HG03520 (cell line): ENCODE measurements at regions not wholly inside any gene's neighbourhood (a gene's known extent, or its start where the extent isn't known, plus 50 kb on each side); places are given as distances from the start of the nearest gene placed in this dataset.
"Not testable (repeated sequence)": the region's sequence is repeated elsewhere in the genome, so short reads cannot be mapped to it uniquely, and the experiment has no call there.

Experiments
- ATAC-seq: cut with Tn5 transposase; IDR thresholded peaks from one replicate; pipeline ENCODE4 v1.9.1; 2021; ENCODE audit warnings: mild to moderate bottlenecking, moderate library complexity; ENCODE audit not compliant: unreplicated experiment

DNA sequence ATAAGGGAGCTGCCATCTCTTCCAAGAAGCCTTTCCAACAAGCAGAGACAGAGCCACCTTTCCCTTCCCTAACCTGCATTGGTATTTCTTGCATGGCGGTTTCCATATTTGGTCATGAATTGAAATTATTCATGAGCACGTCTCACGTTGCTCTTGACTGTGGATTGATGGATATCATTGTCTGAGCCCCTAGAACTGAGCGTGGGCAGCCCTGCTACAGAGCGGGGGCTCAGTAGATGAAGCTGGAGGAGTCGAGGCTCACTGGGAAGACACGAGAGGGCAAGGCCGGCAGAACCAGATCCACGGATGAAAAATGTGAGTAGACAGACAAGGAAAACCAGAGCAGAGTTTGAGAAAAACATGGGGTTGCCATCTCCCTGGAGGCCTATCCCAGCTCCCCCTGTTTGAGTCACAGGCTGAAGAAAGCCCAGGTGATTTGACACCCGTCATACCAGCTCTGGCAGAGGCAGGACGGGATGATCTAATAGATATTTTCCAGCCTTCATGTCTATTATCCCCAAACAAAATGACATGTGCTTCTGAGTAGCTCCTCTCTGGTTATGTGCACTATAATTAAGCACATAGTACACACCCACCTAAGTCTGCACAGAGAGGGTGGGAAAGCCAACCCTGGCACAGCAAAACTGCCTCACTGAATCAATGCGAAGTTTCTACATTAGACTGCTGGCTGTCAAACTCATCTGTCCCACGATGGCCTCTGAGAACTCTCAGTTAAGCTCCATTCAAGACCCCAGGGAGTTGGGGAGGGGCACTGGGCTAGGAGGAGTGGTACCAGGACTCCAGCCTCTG lies 363.5 kb upstream of the KLHL29 start:
- ATAC-seq: no peak

DNA sequence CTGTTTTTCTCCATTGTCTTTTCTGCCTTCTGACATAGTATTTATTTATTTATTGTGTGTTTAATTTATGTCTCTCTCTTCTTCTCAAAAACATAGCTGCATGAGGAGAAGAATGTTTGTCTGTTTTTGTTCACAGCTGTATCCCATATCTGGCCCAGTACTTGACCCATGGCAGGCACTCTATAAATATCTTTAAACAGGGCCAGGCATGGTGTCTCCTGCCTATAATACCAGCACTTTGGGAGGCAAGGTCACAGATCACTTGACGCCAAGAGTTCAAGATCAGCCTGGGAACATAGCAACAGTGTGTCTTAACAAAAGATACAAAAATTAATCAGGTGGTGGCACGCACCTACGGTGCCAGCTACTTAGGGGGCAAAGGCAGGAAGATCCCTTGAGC lies 361.3 kb upstream of the KLHL29 start:
- no peak for ATAC-seq

DNA sequence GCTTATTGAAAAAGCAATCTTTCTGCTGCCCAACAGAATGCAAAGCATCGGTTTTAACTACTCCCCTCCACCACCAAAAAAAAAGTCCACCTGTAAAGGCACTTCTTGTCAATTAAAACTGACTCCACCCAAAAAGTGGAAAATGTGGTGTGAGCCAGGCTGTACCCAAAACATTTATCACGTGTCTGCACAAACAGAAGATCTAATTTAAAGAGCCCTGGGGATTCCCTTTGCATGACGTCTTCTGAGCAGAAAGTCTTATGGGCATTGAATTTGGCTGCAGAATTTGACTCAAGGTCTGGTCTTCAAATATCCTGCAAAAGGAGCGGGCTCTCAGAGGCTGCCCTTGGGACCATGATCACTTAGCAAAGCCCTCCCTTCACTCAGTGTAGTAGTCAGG lies 358.3 kb upstream of the KLHL29 start:
- ATAC-seq: no peak

DNA sequence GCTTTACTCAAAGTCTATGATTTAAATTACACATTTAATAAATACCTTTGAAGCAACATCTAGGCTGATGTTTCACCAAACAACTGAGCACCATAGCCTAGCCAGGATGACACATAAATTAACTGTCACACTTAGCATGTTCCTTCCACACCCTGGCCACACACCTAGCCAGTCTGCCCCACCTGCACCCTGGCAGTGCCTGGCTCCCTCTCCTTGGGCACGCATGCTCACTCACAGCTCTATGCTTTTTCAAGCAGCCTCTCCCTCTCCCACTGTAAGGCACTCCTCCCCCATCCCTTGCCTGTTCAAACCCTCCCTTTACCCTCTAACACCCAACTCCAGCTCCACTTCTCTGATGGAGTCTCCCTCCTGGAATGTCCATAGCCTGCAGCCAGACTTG lies 357.6 kb upstream of the KLHL29 start:
- no peak for ATAC-seq

DNA sequence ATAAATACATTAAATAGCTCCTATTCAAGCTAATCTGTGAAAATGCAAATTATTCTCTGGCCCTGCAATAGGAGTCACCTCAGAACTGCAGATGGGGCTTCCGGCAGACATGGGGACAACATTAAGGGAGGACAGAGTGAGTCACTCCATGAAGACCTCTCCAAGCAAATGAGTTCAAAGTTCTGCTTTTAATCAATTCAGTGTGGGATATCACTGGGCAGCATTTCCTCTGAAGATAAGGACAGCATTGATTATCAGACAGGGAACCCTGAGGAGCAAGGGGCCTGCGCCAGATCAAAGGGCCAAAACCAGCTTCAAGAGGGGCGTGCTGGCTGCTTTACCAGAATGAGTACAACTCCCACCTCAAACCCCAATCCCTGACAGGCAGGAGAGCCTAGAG lies 356.9 kb upstream of the KLHL29 start:
- ATAC-seq: no peak

DNA sequence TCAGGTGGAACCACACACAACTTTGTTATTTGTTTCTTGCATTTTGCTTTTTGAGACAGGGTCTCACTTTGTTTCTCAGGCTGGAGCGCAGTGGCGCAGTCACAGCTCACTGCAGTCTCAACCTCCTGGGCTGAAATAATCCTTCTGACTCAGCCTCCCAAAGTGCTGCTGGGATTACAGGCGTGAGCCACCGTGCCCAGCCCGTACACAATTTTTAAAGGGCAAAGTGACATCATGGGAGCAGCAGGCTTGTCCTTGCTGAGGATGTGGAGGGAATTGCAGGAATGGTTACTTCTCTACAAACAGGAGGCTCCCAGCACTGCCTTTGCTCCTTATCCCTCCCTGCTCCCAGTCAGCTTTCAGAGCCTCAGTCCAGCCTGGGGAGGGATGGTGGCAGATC lies 355.9 kb upstream of the KLHL29 start:
- ATAC-seq: no peak

DNA sequence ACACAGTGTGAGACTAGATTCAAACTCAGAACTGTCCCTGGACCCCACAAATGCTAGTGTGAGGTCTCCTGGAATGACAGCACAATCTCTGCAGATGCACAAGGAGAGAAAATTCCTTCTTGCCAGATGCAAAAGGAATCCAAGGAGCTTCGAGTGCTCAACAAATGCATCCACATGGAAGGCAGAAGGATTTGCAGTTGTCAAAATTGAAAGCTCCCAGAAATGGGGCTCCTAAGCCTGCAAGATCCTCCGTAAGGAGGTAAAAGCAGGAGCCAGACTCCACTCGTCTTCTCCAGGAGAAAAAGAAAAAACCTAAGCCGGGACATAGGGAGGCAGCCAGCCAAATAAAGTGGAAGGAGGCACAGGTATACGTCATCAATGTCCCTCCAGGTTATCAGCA lies 355.0 kb upstream of the KLHL29 start:
- ATAC-seq: no peak

DNA sequence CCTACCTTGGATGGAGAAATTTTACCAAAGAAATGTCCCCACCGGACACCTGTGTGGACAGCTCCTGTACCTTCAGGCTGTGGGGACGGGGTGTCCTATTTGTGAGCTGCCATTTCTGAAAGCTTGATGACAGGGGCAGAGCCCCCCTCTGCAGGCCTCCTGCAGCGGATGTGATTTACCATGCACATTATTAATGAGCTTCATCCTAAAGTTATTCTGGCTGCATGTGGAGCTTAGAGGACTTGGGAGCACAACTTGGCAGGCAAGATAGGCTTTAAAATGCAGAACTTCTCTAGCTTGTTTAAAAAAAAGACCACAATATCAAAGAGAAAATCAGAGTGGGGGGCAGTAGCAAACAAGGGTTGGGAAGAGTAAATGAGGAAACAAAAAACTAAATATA lies 350.0 kb upstream of the KLHL29 start:
- no peak for ATAC-seq

DNA sequence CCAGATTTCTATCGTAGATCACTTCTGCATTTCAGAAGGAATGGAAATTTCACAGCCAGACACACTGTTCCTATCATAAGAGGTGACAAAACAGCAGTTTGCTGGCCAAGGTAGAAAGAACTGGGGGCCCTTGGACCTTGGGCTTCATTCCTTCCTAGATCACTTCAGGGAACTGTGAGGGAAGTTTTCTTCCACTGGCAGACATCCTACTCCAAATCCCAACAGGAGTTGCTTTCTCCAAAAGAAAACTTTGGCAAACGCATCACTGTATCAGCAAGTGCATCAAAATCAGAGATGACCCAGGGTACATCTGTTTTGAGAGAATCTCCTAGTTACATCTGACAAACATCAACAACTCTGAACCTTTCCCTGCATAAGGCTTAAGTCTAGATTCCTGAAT lies 348.4 kb upstream of the KLHL29 start:
- ATAC-seq: no peak

DNA sequence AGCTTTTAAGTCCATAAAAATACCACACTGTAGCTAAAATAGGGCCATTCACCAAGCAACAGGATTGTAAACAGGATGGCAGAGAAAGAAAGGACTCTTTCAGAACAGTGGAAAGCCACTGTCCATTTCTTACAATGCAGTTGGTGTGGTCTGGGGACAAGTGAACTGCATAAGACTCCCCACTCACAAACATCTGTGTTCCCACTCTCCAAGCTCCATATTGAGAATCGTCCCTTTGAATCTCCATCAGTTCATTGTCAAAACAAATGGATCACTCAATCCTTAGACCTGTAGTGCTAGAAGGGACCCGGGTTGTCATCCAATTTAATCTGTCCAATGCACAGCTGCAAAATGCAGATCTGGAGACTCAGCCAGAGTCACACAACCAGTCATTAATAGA lies 347.4 kb upstream of the KLHL29 start:
- no peak for ATAC-seq

DNA sequence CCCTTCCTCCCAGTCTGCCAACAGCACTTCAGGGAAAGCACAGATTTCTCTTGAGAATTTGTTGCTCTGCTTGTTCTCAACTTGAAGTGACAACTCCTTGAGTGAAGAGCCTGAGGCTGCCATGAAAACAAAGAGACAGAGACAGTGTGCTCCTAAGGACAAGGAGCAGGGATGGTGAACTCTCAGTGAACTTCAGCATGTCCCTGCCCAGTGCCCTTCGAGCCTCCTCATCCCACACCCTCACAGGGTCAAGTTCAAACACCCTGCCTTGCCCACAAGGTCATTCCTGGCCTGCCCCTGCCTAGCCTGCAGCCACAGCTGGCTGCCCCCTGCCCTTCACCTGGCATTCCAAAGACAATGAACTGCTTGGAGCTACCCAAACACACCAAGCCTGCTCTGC lies 343.5 kb upstream of the KLHL29 start:
- no peak for ATAC-seq

DNA sequence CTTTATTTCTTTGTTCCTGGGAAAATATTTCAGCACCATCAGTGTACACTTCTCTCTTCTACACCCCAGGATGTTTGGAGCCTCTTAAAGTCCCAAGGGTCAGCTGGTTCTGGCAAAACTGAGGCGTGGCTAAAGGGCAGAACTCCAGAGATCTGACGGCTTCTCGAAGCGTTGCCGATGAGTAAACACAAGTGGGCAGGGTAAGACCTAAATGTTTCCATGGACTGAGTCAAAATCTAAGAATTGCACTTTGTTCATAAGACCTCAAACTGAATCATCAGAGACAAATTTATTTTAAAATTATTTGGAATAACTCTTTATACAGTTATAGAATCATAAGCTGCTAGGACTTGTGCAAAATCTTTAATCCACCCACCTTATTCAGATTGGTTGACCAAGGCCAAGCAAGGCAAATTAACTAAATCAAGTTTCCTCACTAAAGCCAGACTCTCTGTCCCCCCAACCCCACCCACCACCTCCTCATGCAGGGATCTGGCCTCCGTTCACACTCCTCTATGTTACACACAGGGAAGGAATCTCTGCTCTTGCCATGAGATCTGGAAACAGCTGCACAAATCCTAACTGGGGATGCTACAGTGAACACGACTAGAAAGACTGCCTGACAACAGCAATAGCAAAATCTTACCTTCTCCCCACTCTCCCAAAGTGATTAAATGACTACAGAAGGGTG lies 342.6 kb upstream of the KLHL29 start:
- no peak for ATAC-seq

DNA sequence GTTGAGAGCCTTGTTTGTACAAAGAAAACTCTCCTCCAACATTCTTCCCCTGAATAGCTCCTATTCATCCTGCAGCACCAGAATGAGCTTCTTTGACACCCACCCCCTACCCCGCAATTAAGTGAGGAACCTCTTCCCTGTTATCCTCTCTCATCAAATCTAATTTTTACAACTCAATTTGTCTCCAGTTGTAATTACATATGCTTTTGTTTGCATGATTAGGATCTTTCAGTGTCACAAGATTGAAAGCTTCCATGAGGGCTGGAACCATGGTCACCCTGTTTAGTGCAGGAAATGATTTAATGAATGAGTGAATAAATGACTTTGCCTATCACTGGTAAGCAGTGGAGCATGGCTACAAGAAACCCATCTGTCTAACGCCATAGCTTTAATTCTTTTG lies 334.6 kb upstream of the KLHL29 start:
- ATAC-seq: no peak

DNA sequence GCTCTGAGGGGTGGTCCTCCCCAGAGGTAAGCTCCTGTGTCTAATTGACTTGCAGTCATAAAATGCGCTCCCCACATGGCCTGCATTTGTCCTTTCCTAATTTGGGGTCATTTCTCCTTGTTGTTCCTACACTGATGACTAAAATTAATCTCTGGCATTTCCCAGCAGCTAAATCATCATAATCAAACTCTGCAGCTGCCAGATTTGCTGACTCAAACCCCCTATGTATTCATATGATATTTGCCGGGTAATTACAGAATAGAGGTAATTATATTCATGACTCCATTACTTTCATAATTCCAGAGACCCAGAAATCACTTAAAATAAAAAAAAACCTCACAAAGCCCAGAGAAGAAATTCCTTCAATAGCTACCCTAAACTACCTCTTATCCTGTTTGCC lies 331.4 kb upstream of the KLHL29 start:
- ATAC-seq: no peak

DNA sequence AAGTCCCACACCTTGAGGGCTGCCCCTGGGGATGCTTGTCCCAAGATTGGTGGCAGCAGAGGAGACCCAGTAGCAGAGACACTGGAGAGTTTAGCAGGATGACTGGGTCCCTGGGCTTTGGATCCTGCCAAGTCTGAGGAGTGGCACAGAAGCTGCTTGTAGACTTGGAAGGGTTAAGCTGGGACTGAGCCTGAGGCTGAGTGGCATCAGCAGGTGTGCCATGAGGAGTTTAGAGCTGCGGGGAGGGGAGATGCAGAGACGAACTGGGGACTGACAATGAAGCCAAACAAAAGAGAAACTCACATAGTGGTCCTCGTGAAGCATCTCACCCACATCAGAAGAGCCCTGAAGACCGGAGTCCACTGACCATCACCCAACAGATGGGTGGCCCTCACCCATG lies 329.7 kb upstream of the KLHL29 start:
- no peak for ATAC-seq

DNA sequence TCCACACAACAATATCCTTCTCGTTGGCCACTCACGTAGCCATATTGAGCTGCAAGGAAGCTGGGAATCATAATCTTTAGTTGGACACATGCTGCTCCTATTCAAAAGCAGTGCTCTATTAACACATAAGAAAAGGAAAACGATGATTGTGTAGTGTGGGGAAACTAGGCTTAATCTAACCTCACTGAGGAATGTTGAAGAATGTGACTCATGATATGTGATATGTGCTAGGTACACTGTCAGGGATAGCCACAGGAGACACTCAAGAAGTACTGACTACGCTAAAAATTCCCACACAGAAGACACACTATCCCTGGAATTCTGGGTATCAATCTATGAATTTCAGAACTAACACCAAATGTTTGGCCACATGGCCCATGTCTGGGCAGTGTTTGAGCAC lies 328.1 kb upstream of the KLHL29 start:
- not testable (repeated sequence) for ATAC-seq

DNA sequence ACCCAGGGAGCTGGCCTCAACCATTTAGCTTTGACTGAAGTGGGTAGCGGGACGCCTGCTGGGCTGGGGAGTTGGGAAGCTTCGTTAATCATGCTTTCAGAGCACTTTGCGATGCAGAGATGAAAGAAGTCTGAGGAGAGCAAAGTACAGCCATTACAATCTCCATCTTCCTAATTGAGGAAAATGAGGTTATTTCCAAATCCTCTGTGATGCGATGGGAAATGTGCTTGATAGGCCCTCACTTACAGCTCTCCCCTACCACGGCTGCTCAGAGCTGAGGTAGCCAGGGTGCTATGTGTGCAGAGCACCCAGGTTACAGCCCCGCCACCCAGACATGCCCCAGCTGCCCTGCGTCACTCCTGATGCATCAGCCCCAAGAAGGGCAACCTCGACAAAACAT lies 326.5 kb upstream of the KLHL29 start:
- ATAC-seq: no peak

DNA sequence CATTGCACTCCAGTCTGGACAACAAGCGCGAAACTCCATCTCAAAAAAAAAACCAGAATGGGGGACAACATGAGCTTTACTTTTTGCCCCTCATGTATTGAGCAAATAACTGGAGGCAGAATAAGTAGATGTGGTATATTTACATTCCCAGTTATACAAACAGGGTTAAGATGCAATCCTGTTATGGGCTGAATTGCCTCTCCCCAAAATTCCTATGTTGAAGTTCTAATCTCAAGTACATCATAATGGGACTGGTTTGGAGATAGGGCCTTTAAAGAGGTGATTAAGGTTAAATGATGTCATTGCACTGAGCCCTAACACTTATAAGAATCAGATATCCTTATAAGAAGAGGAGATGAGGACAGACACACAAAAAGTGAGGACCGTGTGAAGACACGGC lies 319.8 kb upstream of the KLHL29 start:
- no peak for ATAC-seq

DNA sequence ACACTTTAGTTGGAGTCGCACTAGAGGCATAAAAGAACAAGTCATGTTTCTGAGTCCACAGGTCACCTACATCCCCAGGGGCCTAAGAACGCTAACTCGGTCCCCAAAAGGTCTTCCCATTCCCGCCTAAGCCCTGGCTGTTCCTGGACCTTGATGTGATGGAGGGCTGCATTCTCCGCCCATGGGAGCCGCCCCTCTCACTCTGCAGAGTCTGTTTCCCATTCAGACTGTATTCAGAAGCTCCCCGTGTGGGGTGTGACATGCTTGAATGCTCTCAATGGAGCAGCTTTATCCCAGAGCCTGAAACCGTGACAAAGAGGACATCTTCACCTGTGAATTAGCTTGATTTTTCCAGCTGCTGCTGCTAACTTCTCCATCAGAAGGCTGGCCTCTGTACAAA lies 319.0 kb upstream of the KLHL29 start:
- no peak for ATAC-seq

DNA sequence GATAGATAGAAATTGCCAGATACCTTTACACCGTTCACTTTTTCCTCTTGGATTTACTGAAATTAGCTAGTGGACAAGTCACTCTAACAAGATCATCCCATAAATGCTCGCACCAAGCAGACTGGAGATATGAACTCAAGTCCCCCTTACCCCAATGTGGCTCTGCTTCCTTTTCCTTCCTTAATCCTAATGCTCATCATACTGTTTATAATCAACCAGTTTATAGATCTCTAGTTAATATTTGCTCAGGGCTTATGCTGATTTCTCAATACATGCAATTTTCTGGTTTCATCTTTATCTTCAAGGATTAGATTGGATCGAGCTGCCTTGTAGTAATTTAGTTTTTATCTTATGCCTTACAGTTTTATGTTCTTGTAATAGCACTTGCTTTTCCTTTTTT lies 318.3 kb upstream of the KLHL29 start:
- no peak for ATAC-seq

DNA sequence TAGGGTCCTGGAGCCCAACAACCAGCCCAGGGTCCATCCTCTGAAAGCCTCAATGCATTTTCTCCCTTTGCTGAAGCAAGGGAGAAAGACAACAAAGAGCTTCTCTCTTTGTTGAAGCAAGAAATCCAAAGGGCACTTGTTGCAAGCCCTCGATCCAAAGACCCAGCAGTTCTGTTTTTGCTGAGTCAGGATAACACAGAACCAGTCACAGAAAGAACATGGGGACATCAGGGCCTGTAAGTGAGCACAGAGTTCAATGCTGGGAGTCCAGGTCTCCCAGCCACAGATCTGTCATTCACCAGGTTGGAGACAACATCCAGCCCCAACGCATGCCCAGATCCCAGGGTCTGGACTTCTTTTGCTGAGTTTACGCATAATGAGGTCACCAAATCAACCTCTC lies 315.8 kb upstream of the KLHL29 start:
- ATAC-seq: no peak

DNA sequence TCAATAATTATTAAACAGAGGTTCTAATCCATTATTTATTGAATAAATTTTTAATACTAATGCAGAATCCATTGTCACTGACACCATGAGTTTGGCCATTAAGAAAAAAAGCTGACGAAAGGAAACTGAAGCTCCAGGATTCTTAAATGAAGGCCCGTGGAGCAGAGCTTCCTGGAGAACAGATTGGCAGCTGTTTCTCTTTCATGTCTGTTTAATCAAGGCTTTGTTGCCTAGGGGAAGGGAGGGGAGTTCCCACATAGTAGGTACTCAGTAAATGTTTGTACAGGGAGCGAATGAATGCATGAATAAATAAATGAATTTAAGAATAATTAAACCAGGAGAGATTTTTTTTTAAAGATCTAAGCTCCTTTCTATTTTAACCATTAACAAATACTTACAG lies 315.1 kb upstream of the KLHL29 start:
- no peak for ATAC-seq

DNA sequence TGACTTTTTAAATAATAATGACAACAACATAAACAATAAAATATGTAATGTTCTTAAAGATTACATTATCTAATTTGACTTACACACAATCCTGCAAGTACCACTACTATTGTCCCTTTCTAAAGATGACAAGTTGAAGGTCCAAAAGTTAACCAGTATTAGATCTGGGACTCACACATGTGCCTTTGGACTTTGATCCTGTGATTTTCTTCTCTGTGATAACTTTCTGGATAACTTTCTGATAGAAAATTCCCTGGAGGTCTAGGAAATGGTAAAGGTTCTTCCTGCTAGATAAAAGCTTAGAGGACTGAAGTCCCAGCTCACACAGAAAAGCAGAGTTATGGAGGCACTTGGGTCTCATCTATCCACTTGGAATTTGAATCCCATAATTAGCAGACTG lies 311.9 kb upstream of the KLHL29 start:
- ATAC-seq: no peak
